Activated naive CD4-positive, alpha-beta T cell treated with anti-CD3 and anti-CD28 coated beads, Interleukin-2, amount 50 U/mL, for 24 hours (primary cell): ENCODE measurements at regions not wholly inside any gene's neighbourhood (a gene's known extent, or its start where the extent isn't known, plus 50 kb on each side); places are given as distances from the start of the nearest gene placed in this dataset.

Source experiments
- H3K27ac Mint-ChIP-seq: one replicate; pipeline ENCODE4 v1.8.0; 2021; ENCODE audit warnings: mild to moderate bottlenecking, mixed read lengths
- H3K27me3 Mint-ChIP-seq: one replicate; pipeline ENCODE4 v1.8.0; 2021; ENCODE audit warnings: mixed read lengths
- H3K36me3 Mint-ChIP-seq: one replicate; pipeline ENCODE4 v1.8.0; 2021; ENCODE audit warnings: mixed read lengths
- H3K4me1 Mint-ChIP-seq: one replicate; pipeline ENCODE4 v1.8.0; 2021; ENCODE audit warnings: mixed read lengths
- H3K4me3 Mint-ChIP-seq: one replicate; pipeline ENCODE4 v1.8.0; 2021; ENCODE audit warnings: mild to moderate bottlenecking, mixed read lengths
- H3K9me3 Mint-ChIP-seq: one replicate; pipeline ENCODE4 v1.8.0; 2021; ENCODE audit warnings: mixed read lengths

DNA sequence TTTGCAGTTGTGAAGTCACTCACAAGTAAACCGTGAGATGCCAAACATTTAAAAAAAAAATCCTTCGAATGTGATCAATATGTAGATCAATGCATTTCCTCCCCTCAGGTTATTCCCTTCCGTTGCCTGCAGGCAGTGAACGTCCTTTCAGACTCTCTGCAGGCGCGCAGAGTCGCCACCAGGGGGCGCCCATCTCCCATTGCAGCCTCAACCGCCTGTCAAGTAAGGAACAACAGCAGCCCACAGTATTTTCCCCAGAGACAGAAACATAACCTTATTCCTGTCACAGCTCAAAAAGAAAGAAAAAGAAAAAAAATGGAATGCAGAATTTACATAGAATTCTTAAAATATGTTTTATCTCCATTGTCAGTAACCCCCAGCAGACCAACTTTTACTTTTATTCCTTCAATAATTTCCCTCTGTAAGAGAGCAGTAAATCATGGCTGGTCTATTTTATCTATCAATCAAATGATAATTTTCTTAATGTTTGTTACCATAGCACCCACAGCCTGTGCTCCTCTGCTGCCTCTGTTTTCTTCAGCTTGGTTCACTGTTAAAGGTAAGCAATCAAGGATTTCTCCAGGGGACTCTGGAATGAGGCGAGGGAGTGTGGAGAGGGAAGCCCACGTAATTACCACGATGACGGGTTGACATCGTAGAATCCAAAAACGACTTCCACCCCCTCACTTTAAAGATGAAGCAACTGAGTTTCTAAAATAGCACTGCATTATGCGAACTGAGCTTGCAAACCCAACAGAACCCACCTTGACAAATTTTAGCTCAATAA lies 637.6 kb upstream of the ARGLU1 start:
- no peak overlapping the region for H3K4me3 Mint-ChIP-seq
- H3K27ac Mint-ChIP-seq: no peak overlapping the region
- H3K27me3 Mint-ChIP-seq: peaks cover 3% of the 10 kb centered on the region
- no peaks in the 10 kb centered on the region for H3K36me3 Mint-ChIP-seq
- H3K4me1 Mint-ChIP-seq: no peaks in the 10 kb centered on the region
- H3K9me3 Mint-ChIP-seq: no peaks in the 10 kb centered on the region

DNA sequence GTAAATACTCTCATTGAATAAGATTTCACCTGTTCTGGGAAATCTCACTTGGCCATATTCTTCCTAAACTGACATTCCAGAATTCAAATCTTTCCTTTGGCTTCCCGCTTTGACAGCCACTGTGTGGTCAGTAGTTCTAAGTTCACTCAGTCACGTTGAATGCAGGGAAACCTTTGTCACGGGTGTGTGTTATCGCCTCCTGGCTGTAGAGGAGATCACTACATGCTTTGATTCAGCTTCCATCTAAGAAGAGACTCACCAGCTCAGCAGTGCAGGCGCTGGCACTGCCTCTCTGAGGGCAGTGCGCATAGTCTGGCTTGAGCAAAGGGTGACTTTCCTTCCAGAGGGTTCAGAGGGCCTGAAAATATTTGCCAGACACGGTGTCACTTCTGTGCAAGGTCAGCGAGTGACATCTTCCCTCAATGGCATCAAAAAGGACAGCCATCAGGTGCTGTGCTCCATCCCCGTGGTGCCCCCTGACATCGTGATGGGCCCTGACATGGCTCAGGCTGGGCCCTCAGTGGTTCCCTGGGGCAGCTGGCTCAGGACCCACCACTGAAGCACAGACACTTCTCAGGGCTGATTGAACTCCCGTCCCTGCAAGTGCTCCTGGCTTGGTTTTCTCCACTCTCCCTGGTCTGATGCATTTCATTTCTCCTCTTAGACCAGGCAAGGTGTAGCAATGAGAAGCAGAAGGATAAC lies 635.4 kb upstream of the ARGLU1 start:
- H3K4me3 Mint-ChIP-seq: no peak overlapping the region
- no peaks in the 10 kb centered on the region for H3K9me3 Mint-ChIP-seq
- no peaks in the 10 kb centered on the region for H3K36me3 Mint-ChIP-seq
- no peak overlapping the region for H3K27ac Mint-ChIP-seq
- H3K27me3 Mint-ChIP-seq: peaks cover 3% of the 10 kb centered on the region
- H3K4me1 Mint-ChIP-seq: no peaks in the 10 kb centered on the region

DNA sequence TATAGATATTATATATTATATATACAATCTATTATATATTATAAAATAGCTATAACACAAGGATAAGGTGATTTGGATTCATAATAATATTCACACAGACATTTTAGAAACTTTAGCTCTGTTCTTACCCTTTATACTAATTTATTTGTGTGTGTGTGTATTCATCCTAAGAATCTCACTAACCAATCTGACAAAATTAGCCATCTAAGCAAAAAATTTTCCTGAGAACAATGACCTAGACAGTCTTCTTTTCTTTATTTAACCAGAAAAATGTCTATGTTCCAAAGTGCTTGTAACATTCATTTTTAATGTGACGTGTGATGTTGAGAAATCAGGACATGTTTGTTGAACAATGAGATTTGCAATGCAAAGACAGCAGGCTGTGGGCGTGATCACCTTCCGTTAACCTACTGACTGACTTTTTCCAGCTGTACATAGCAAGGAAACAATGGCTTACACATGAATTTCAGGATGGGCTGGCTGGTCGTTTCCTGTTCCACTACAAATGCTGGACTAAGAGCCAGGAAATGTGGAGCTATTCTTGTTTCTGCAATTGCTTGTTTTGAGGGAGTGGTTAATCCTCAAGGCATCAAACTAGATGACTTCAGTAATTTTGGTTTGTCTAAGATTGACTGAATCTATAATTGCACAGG lies 634.6 kb upstream of the ARGLU1 start:
- Mint-ChIP-seq H3K4me3 (no peak overlapping the region), H3K27ac (no peak overlapping the region), H3K9me3 (no peaks in the 10 kb centered on the region), H3K4me1 (no peaks in the 10 kb centered on the region), H3K36me3 (no peaks in the 10 kb centered on the region), H3K27me3 (peaks cover 3% of the 10 kb centered on the region)

DNA sequence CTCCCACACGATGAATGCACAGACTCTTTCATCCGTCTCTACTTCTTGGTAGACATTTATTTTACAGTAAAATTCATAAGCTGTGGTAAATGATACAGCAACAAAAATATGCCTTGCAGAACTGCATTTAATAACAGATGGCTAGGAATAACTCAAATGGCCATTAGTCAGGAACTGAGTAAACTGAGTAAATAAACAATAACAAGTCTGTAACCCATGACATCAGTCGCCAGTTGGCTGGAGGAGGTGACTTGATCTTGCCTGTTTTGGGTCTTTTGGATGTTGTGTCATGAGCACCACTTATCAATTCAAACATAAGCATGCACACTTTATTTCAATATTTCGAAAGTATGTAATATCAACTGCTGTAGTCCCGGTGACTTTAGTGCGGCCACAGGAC lies 632.6 kb upstream of the ARGLU1 start:
- Mint-ChIP-seq H3K4me1 (no peaks in the 10 kb centered on the region), H3K36me3 (no peaks in the 10 kb centered on the region), H3K4me3 (no peak overlapping the region), H3K27ac (no peak overlapping the region), H3K27me3 (peaks cover 6% of the 10 kb centered on the region), H3K9me3 (peaks cover 4% of the 10 kb centered on the region)

DNA sequence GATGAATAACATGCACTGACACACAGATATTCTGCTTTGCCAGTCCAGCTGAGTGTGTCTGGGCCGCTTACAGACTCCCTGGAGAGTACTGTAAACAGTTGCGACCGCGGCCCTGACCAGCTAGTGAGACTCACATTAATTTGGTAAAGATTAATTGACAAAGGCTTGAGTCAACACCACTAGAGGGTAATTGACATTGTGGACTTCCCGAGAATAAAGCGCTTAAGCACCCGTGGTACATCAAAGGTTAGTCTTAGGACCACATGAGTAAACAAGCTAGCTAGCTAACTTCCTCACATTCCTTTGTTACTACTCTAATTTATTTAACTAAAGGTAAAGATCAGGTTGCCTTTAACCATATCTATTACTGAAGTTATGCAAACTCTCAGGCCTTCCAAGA lies 624.4 kb upstream of the ARGLU1 start:
- H3K4me1 Mint-ChIP-seq: no peaks in the 10 kb centered on the region
- H3K27me3 Mint-ChIP-seq: peaks cover 5% of the 10 kb centered on the region
- no peak overlapping the region for H3K27ac Mint-ChIP-seq
- H3K4me3 Mint-ChIP-seq: no peak overlapping the region
- no peaks in the 10 kb centered on the region for H3K36me3 Mint-ChIP-seq
- H3K9me3 Mint-ChIP-seq: peaks cover 4% of the 10 kb centered on the region

DNA sequence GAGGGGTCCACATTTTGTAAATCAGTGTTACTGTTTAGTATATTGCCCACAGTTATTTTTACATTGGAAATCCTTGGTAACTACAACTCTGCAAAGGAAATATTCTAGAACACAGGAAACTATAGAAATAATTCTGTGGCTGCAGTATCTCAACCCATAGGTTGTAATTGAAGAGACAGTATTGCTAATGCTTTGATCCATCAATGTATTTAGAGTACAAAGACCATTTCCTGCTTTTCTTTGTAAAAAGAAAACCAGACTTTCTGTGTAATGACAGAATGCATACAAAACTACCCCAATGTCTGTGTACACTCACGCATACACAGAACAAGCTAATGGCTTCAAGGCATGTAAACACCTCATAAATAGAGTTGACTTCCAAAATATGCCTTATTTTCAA lies 622.1 kb upstream of the ARGLU1 start:
- H3K4me3 Mint-ChIP-seq: no peak overlapping the region
- H3K36me3 Mint-ChIP-seq: no peaks in the 10 kb centered on the region
- peaks cover 2% of the 10 kb centered on the region for H3K27me3 Mint-ChIP-seq
- no peaks in the 10 kb centered on the region for H3K4me1 Mint-ChIP-seq
- H3K27ac Mint-ChIP-seq: no peak overlapping the region
- H3K9me3 Mint-ChIP-seq: no peaks in the 10 kb centered on the region

DNA sequence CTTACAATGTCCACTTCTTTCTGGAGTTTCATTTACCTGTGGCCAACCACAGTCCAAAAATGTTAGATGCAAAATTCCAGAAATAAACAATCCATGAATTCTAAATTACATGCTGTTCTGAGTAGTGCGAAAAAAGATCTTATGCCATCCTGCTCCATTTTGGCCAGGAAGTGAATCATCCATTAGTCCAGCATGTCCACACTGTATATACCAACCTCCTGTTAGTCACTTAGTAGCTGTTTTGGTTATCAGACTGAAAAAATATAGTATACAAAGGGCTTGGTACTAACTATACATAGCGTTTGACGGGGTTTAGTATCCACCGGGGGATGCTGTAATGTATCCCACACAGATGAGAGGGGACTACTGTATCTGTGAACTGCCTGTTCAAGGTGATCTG lies 618.0 kb upstream of the ARGLU1 start:
- Mint-ChIP-seq H3K4me3 (no peak overlapping the region), H3K9me3 (no peaks in the 10 kb centered on the region), H3K27me3 (peaks cover under 1% of the 10 kb centered on the region), H3K27ac (no peak overlapping the region), H3K4me1 (no peaks in the 10 kb centered on the region), H3K36me3 (no peaks in the 10 kb centered on the region)

DNA sequence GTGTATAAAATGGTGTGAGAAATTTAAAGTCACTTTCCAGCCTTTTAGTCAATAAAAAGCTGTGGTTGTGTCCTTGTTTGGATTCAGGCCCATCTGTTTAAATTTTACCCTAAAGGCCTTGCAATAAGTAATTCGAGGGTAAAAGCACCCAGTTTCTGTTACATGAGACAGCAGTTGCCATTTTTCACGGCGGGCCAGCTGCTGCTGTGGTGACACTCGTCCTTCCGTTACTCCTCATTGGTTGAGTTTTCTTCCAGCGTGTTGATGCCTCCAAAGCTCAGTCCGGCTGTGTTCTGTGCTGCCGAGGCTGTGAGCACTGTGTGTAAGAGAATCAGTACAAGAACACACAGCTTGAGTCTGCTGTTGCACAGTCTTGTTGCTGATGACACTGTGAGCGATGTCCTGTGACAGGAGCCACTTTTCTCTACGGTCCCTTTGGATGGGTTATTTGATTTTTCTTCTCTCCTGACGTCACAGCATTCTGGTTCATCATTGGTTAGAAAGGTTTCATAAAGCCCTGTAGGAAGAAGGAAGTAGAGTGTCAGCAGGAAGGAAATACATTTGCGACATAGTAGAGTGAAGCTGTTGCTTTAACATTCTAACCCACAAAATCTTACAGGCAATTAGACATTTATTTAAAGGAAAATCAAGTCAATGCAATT lies 602.5 kb upstream of the ARGLU1 start:
- no peak overlapping the region for H3K27ac Mint-ChIP-seq
- no peaks in the 10 kb centered on the region for H3K4me1 Mint-ChIP-seq
- peaks cover 2% of the 10 kb centered on the region for H3K27me3 Mint-ChIP-seq
- H3K4me3 Mint-ChIP-seq: no peak overlapping the region
- peaks cover 3% of the 10 kb centered on the region for H3K36me3 Mint-ChIP-seq
- peaks cover 3% of the 10 kb centered on the region for H3K9me3 Mint-ChIP-seq

DNA sequence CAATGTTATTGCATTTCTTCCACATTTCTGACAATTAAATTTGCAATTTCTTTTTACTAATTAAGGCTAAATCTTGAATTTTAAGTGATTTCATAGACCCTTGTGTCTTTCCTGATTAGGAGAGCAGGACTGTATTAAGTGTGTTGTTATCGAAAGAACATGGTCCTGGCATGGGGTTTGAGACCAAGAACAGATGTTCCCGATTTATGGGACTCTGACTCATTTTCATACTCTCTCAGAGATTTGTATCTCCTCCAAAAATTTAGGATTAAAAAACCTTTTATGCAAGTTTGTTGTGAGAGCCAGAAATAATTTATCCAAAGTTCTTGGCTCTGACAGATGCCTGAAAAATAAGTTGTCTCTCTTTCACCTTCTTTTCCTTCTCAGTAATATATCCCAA lies 589.3 kb upstream of the ARGLU1 start:
- no peaks in the 10 kb centered on the region for H3K9me3 Mint-ChIP-seq
- no peak overlapping the region for H3K27ac Mint-ChIP-seq
- H3K4me3 Mint-ChIP-seq: no peak overlapping the region
- no peaks in the 10 kb centered on the region for H3K4me1 Mint-ChIP-seq
- no peaks in the 10 kb centered on the region for H3K36me3 Mint-ChIP-seq
- H3K27me3 Mint-ChIP-seq: no peaks in the 10 kb centered on the region

DNA sequence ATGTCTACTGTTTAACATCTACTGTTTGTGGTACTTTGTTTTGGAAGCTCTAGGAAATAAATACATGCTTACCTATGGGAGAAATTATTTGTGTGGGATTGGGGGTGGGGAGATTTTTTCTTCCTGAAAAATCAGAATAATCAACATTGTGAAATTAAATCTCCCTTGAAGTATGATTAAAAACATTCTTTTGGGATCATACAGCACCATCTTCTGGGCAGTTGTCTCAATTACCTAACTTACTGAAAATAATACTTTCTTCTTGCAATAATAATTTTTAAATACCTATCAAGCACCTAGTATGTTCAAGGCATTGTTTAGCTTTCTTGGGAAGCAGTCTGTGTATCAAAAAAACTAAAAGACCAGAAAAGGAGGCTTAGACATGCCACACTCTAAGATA lies 576.5 kb upstream of the ARGLU1 start:
- Mint-ChIP-seq H3K27me3 (peaks cover 3% of the 10 kb centered on the region), H3K36me3 (no peaks in the 10 kb centered on the region), H3K27ac (no peak overlapping the region), H3K4me1 (no peaks in the 10 kb centered on the region), H3K4me3 (no peak overlapping the region), H3K9me3 (peaks cover 14% of the 10 kb centered on the region)

DNA sequence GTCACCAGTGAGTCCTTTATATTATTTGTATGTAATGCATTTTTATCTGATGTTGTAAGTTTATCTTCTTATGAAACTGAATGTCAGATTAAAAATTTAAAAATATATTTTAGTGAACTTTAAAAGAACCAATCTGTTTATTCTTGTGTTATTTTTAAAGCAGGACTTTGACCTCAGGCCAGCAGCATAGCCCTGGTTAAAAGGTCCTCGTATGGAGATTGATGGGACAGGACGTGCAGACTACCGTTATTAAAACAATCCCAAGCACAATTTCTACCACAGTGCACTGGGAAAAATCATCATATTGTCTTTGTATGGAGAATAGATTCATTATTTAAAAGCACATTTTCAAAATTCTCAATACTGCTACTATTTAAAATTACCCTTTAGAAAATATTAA lies 573.8 kb upstream of the ARGLU1 start:
- Mint-ChIP-seq H3K36me3 (no peaks in the 10 kb centered on the region), H3K9me3 (peaks cover 2% of the 10 kb centered on the region), H3K27me3 (peaks cover 2% of the 10 kb centered on the region), H3K4me3 (no peak overlapping the region), H3K27ac (no peak overlapping the region), H3K4me1 (no peaks in the 10 kb centered on the region)

DNA sequence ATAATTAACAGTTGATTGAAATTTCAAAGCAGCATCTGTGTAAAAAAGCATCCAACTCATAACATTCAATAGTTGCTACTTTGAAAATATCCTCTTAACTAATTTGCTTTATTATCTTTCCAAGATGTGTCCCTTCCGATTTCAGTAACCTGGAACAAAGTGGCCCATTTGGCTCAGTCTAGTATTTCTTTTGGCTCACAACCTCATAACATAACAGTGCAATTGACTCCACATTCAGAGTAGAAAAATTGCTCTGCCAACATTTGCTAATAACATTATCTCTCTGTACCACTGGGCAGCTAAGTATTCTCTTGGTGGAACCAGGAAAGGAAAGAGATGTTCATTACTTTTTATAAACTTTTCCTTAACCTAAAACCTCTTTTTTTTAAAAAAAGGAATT lies 571.1 kb upstream of the ARGLU1 start:
- peaks cover under 1% of the 10 kb centered on the region for H3K27me3 Mint-ChIP-seq
- H3K36me3 Mint-ChIP-seq: no peaks in the 10 kb centered on the region
- H3K27ac Mint-ChIP-seq: no peak overlapping the region
- H3K4me3 Mint-ChIP-seq: no peak overlapping the region
- no peaks in the 10 kb centered on the region for H3K4me1 Mint-ChIP-seq
- no peaks in the 10 kb centered on the region for H3K9me3 Mint-ChIP-seq

DNA sequence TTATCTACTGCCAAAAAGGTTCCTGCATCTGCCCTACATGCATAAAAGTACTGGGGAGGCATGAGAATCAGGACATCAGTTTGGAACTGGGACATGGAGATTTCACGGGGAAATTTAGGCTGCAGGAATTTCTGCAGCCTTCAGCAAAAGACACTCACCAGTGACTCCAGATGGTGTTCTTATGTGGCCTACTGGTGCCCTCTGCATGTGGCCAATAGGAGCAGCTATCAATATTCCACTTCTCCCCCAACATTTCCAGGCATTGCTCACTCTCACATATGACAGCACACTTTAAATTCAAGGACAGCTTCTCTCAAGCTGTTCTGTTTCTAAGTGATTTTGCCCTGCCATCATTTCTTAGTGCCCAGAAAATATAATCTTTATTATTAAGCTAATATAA lies 570.5 kb upstream of the ARGLU1 start:
- no peak overlapping the region for H3K4me3 Mint-ChIP-seq
- no peaks in the 10 kb centered on the region for H3K36me3 Mint-ChIP-seq
- no peaks in the 10 kb centered on the region for H3K27me3 Mint-ChIP-seq
- no peaks in the 10 kb centered on the region for H3K4me1 Mint-ChIP-seq
- no peak overlapping the region for H3K27ac Mint-ChIP-seq
- no peaks in the 10 kb centered on the region for H3K9me3 Mint-ChIP-seq

DNA sequence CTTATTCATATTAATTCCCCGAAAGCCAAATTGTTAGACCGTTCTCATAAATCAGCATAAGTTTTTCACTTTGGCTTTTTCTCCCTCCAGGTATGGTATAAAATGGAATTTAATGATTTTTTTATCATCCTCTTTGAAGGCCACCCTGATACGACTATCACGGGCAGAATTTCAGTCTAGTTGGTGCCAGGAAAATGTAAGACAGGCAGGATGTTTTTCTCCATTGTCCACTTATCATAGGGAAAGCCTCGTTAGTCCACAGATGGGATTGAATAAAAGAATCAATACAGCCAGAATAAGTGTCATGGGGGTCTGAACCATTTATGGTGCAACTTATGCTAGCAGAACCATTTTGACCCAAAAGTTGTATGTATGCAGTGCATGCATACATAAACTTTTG lies 566.0 kb upstream of the ARGLU1 start:
- Mint-ChIP-seq H3K9me3 (peaks cover 5% of the 10 kb centered on the region), H3K4me3 (no peak overlapping the region), H3K36me3 (no peaks in the 10 kb centered on the region), H3K27me3 (no peaks in the 10 kb centered on the region), H3K27ac (no peak overlapping the region), H3K4me1 (no peaks in the 10 kb centered on the region)

DNA sequence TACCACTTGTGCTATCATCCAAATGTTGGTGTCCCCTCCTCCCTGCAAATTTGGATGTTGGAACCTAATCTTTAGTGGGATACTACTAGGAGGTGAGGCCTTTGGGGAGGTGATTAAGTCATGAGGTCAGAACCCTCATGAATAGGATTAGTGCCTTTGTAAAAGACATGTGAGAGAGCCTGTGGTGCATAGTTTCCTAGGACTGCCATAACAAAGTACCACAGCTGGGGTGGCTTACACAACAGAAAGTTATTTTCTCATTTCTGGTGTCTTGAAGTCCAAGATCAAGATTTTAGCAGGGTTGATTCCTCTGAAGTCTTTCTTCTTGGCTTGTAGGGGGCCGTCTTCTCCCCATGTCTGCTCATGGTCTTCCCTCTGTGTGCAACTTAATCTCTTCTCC lies 562.6 kb upstream of the ARGLU1 start:
- H3K4me3 Mint-ChIP-seq: no peak overlapping the region
- H3K4me1 Mint-ChIP-seq: no peaks in the 10 kb centered on the region
- no peak overlapping the region for H3K27ac Mint-ChIP-seq
- no peaks in the 10 kb centered on the region for H3K27me3 Mint-ChIP-seq
- H3K9me3 Mint-ChIP-seq: peaks cover 18% of the 10 kb centered on the region
- H3K36me3 Mint-ChIP-seq: no peaks in the 10 kb centered on the region

DNA sequence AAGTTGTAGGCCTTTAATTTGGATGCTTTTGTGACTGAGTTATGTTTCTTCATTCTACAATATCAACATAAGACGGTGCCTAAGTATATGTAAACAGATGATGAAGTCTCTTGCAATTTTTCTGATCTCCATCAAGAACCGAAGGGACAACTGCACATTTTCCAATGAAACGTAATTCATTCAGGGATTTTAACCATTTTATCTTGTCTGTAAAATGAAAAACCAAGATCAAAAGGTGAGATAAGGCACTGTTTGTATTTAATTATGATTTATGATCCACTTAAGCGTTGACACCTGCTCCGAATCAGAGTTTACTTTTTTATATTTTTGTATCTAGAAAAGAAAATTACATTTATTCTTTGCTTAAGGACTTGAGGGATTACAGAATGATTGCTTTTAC lies 556.8 kb upstream of the ARGLU1 start:
- no peaks in the 10 kb centered on the region for H3K36me3 Mint-ChIP-seq
- H3K4me3 Mint-ChIP-seq: no peak overlapping the region
- H3K4me1 Mint-ChIP-seq: no peaks in the 10 kb centered on the region
- no peaks in the 10 kb centered on the region for H3K27me3 Mint-ChIP-seq
- no peak overlapping the region for H3K27ac Mint-ChIP-seq
- peaks cover 13% of the 10 kb centered on the region for H3K9me3 Mint-ChIP-seq
